CD14-positive monocyte (primary cell): ENCODE measurements at regions not wholly inside any gene's neighbourhood (a gene's known extent, or its start where the extent isn't known, plus 50 kb on each side); places are given as distances from the start of the nearest gene placed in this dataset.

Experiments
- DNase-seq, 3 donors: peaks; one replicate each; pipeline ENCODE4 v3.0.0-alpha.2; 2011 to 2022
- H2AFZ ChIP-seq: 2 replicates; pipeline ENCODE4 v1.6.0; 2012; ENCODE audit warnings: mild to moderate bottlenecking, low read depth, low read length, inconsistent platforms; ENCODE audit not compliant: insufficient read depth, poor library complexity, severe bottlenecking
- H3K27ac ChIP-seq, 2 donors: 1 replicate in 1 of 2; 2 replicates in 1 of 2; pipeline ENCODE4 v1.5.1; 2012 to 2013; ENCODE audit warnings: low read length in 2 of 2, control low read depth in 1 of 2, inconsistent platforms in 1 of 2, low read depth in 1 of 2, mild to moderate bottlenecking in 1 of 2
- H3K27me3 ChIP-seq, 2 donors: one replicate each; pipeline versions ENCODE4 v1.6.0 to v1.6.1; 2011 to 2013; ENCODE audit warnings: low read length in 2 of 2; ENCODE audit not compliant: control insufficient read depth in 2 of 2, insufficient read depth in 2 of 2
- H3K36me3 ChIP-seq, 2 donors: replicated peaks in 1 of 2; 1 replicate in 1 of 2; 2 replicates in 1 of 2; pipeline versions ENCODE4 v1.5.1 to v1.6.1; 2012 to 2013; ENCODE audit warnings: low read length in 2 of 2, control low read depth in 1 of 2, inconsistent platforms in 1 of 2, mild to moderate bottlenecking in 1 of 2; ENCODE audit not compliant: insufficient read depth in 2 of 2, control insufficient read depth in 1 of 2
- H3K4me1 ChIP-seq, 2 donors: 1 replicate in 1 of 2; 2 replicates in 1 of 2; pipeline versions ENCODE4 v1.5.1 to v1.6.1; 2012 to 2013; ENCODE audit warnings: low read length in 2 of 2, control low read depth in 1 of 2, inconsistent platforms in 1 of 2, mild to moderate bottlenecking in 1 of 2, moderate library complexity in 1 of 2; ENCODE audit not compliant: insufficient read depth in 2 of 2, control insufficient read depth in 1 of 2
- H3K4me2 ChIP-seq: replicated peaks from 2 replicates; pipeline ENCODE3; 2012; ENCODE audit warnings: low read length, moderate library complexity, mild to moderate bottlenecking; ENCODE audit not compliant: poor library complexity, severe bottlenecking; ENCODE audit errors: extremely low read depth
- H3K4me3 ChIP-seq, 3 experiments: fragments of 200-600 bp in 1 of 3; sonication (generic) in 1 of 3; replicated peaks in 1 of 3; 1 replicate in 2 of 3; 2 replicates in 1 of 3; pipeline ENCODE4 v1.5.1; 2011 to 2013; ENCODE audit warnings: low read length in 3 of 3, mild to moderate bottlenecking in 3 of 3, control low read depth in 2 of 3, low read depth in 2 of 3, inconsistent platforms in 1 of 3, moderate library complexity in 1 of 3
- H3K79me2 ChIP-seq: 2 replicates; pipeline ENCODE4 v1.6.0; 2012; ENCODE audit warnings: mild to moderate bottlenecking, control low read depth, inconsistent platforms, low read length, moderate library complexity; ENCODE audit not compliant: insufficient read depth
- H3K9ac ChIP-seq: 2 replicates; pipeline ENCODE4 v1.6.0; 2017; ENCODE audit warnings: low read length, mild to moderate bottlenecking; ENCODE audit not compliant: insufficient read depth, poor library complexity, severe bottlenecking
- H3K9me3 ChIP-seq, 2 donors: replicated peaks in 1 of 2; 1 replicate in 1 of 2; 2 replicates in 1 of 2; pipeline versions ENCODE4 v1.5.1 to v1.6.1; 2012 to 2013; ENCODE audit warnings: low read length in 2 of 2, control low read depth in 1 of 2; ENCODE audit not compliant: control insufficient read depth in 1 of 2, insufficient read depth in 1 of 2
- H4K20me1 ChIP-seq: 2 replicates; pipeline ENCODE4 v1.6.0; 2012; ENCODE audit warnings: mild to moderate bottlenecking, low read length, control low read depth, moderate library complexity; ENCODE audit not compliant: insufficient read depth
- H3K27ac Mint-ChIP-seq, 7 donors: one replicate each; pipeline ENCODE4 v1.8.0; 2020; ENCODE audit warnings: mild to moderate bottlenecking in 7 of 7, mixed read lengths in 7 of 7, moderate library complexity in 6 of 7, inconsistent platforms in 2 of 7
- H3K27me3 Mint-ChIP-seq, 3 donors: one replicate each; pipeline ENCODE4 v1.8.0; 2021 to 2022; ENCODE audit warnings: low read depth in 3 of 3, mild to moderate bottlenecking in 3 of 3, mixed read lengths in 3 of 3, moderate library complexity in 3 of 3, inconsistent platforms in 1 of 3
- H3K36me3 Mint-ChIP-seq, 2 donors: one replicate each; pipeline ENCODE4 v1.8.0; 2020; ENCODE audit warnings: mixed read lengths in 2 of 2, inconsistent platforms in 1 of 2, mild to moderate bottlenecking in 1 of 2
- H3K4me1 Mint-ChIP-seq: one replicate; pipeline ENCODE4 v1.8.0; 2020; ENCODE audit warnings: mild to moderate bottlenecking, mixed read lengths
- H3K4me3 Mint-ChIP-seq, 2 donors: one replicate each; pipeline ENCODE4 v1.8.0; 2020; ENCODE audit warnings: mild to moderate bottlenecking in 2 of 2, mixed read lengths in 2 of 2, moderate library complexity in 1 of 2
- H3K9me3 Mint-ChIP-seq, 7 donors: one replicate each; pipeline ENCODE4 v1.8.0; 2020 to 2022; ENCODE audit warnings: mixed read lengths in 7 of 7, mild to moderate bottlenecking in 6 of 7, moderate library complexity in 6 of 7, inconsistent platforms in 2 of 7
- CTCF ChIP-seq: fragments of 200-600 bp; IDR thresholded peaks from one replicate; pipeline ENCODE4 v1.8.0; 2022; ENCODE audit warnings: antibody characterized with exemption, mild to moderate bottlenecking
- WGBS: methylation state at CpG from one replicate; pipeline ENCODE4 v1.1.5; 2013; ENCODE audit warnings: missing lambda C conversion rate; ENCODE audit not compliant: insufficient coverage; 5-methylcytosine and 5-hydroxymethylcytosine counted together
- intact Hi-C, 2 donors: fragments of 100-400 bp; cut with micrococcal nuclease; formaldehyde crosslinking; loops; one replicate each; pipeline versions ENCODE4 v1.15.0 to v1.15.1; 2023

DNA sequence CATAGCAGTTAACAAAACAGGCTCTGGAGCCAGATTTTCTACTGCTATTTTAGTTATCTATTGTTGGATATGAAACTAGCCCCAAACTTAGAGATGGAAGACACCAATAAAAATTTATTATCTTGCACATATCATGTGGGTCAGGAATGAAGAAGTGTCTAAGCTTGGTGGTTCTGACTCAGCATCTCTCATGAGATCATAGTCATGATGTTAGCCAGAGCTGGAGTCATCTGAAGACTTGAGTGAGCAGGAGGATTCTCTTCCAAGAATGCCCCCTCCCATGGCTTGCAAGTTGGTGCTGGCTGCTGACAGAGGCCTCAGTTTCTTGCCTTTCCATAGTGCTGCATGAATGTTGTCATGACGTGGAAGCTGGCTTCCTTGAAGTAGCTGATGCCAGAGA lies 68.2 kb upstream of the TAPT1 start:
- Histone ChIP-seq H3K4me2 (no peak overlapping the region), H3K27ac (no peak overlapping the region), H3K79me2 (no peaks in the 10 kb centered on the region), H3K9me3 (no peaks in the 10 kb centered on the region), H3K36me3 (no peaks in the 10 kb centered on the region), H3K9ac (no peak overlapping the region), H2AFZ (no peak overlapping the region), H3K4me1 (no peaks in the 10 kb centered on the region), H3K27me3 (no peaks in the 10 kb centered on the region), H3K4me3 (no peak overlapping the region), H4K20me1 (no peaks in the 10 kb centered on the region)
- Mint-ChIP-seq H3K9me3 (peaks cover 0 to 2% (median 0%) of the 10 kb centered on the region in 7 donors), H3K36me3 (no peaks in the 10 kb centered on the region), H3K4me1 (peaks cover 5% of the 10 kb centered on the region), H3K27me3 (peaks cover 3% of the 10 kb centered on the region in 3 donors), H3K27ac (no peak overlapping the region), H3K4me3 (no peak overlapping the region)
- no CpG with 5 or more reads among the region's 1 CpG for WGBS
- DNase-seq, result no peak
- intact Hi-C loops, result loop anchor here in 1 of 2 donors (10.0 kb wide), 1 partner anchor 1180 kb away; no protein-coding TSS in a partner anchor
- TF ChIP-seq CTCF, result no peak

DNA sequence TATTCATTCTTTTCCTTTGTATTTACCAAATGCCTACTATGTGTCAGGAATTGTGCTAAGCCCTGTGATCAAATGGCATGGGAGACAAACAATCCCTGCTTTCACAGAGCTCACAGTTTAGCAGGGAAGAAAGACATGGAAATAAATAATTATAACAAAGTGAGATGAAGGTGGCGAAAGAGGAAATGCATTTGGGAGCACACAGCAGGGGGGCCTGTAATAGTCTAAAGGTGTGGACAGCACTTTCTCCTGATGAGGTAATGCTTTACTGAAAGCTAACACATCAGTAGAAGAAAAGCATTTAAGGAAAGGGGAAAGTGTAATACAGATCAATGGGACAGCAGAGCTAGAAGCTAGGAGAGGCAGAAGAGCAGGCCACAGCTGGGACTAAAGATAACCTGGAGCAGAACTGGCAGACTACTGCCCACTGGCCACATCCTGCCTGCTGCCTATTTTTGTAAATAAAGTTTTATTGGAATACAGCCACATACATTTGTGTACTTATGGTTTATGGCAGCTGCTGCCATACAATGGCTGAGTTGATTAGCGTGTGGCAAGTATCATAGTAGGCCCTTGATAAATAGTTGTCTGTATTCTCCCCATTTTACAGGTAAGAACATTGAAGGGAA lies 67.1 kb upstream of the TAPT1 start:
- H3K27me3 ChIP-seq, result no peaks in the 10 kb centered on the region
- no peaks in the 10 kb centered on the region for H3K79me2 ChIP-seq
- H3K4me3 Mint-ChIP-seq, result no peak overlapping the region
- no peak overlapping the region for H2AFZ ChIP-seq
- H3K4me1 ChIP-seq, result no peaks in the 10 kb centered on the region
- no peak overlapping the region for H3K4me2 ChIP-seq
- H3K4me1 Mint-ChIP-seq, result peaks cover 5% of the 10 kb centered on the region
- no CpG with 5 or more reads among the region's 2 CpGs for WGBS
- H3K36me3 ChIP-seq, result no peaks in the 10 kb centered on the region
- H3K9me3 Mint-ChIP-seq, result peaks cover 0 to 2% (median 0%) of the 10 kb centered on the region in 7 donors
- no peak for TF ChIP-seq CTCF
- no peak overlapping the region for H3K27ac Mint-ChIP-seq
- no peak for DNase-seq
- intact Hi-C loops, result loop anchor here in 1 of 2 donors (10.0 kb wide), 1 partner anchor 1181 kb away; no protein-coding TSS in a partner anchor
- no peaks in the 10 kb centered on the region for H4K20me1 ChIP-seq
- no peak overlapping the region for H3K27ac ChIP-seq
- no peaks in the 10 kb centered on the region for H3K36me3 Mint-ChIP-seq
- H3K27me3 Mint-ChIP-seq, result peaks cover 3 to 5% (median 3%) of the 10 kb centered on the region in 3 donors
- H3K9me3 ChIP-seq, result no peaks in the 10 kb centered on the region
- H3K4me3 ChIP-seq, result no peak overlapping the region
- H3K9ac ChIP-seq, result no peak overlapping the region
